NCI-H2171 treated with DMSO at 0.1 percent for 48 hours (cell line): ENCODE measurements at regions not wholly inside any gene's neighbourhood (a gene's known extent, or its start where the extent isn't known, plus 50 kb on each side); places are given as distances from the start of the nearest gene placed in this dataset.

Experiments
- DNase-seq: peaks from one replicate; lab custom pipeline; 2025; lab: John Stamatoyannopoulos, UW

DNA sequence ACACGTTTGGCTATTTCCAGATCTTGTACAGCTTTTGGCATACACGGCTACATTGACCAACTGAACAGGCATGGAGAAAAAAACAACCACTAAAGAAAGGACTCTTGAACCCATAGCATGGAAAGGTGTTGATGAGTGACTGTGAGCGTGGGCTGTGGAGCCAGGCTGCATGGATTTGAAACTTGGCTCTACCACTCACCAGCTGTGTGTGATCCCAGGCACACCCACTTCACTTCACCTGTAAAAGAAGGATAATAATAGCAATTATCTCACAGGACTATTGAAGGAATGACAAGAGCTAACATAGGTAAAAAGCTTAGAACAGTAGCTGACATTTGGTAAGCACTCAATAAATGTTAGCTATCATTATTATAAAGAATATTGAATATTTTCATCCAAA is 301.7 kb upstream of the CPEB2 start:
- DNase-seq, result no peak

DNA sequence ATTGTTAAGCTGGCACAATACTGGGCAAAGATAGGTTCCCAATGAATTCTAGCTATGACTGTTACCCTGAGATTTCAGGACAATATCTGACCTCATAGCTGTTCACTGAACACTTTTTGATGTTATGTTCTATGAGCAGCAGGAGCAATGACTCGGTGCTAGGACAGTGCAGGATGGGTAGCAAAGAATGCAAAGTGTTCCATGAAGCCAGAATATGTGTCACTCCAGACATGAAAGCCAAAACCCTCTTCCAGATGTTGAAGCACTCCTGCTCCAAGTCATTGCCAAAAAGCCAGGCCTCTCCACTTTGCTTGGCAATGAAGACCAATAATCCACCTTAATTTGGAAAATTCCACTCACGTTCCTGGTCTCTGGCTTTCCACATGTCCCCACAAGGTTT is 300.9 kb upstream of the CPEB2 start:
- DNase-seq, result no peak

DNA sequence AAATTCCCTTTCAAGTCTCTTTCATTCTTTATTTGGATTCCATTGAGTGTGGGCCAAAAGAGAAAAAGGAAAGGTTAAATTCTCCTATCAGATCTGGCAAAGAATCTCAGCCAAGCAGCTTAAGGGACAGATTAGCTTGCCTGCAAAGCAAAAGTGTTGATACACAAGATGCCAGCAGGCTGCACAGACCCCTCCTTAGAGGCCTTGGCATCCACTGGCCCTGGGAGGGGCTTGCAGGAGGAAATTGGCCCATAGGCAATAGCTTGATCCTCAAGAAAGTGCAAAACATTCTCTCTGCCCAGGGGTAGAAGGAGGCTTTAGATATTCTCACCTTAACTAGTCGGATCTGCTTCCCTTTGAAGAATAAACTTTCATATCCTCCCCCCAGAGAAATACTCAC is 300.4 kb upstream of the CPEB2 start:
- DNase-seq, result no peak

DNA sequence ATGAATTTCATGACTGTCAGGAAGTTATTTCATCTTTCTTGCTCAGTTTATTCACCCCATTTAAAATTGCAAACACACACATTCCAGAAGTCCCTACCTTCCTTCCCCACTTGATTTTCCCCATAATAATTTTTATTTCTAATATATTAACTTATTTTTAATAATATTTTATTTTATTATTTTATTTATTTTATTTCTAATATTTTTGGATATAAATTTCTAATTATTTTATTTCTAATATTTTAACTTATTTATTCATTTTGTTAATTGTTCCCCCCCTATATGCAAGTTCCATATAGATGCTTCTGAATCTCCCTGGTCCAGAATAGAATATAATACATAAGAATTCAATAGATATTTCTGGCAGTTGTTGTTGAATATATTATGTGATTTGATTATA is 293.7 kb upstream of the CPEB2 start:
- DNase-seq, result no peak

DNA sequence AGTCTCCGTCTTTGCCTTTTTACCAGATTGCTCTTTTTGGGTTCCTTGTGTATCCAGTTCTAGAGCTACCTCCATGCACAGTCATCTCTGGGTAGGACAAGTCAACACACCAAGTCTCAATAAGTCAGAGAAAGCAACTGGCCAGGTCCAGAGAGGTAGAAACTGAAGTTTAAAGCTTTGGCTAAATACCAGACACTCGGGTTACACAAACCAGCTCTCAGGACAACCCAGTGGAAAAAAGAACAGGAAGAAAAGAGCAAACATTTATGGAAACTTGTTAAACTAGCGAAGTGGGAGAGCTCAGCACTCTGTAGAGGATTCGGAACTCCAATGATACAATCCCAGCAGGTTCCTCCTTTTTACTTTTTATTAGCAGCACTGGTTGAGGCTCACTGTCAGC is 291.0 kb upstream of the CPEB2 start:
- DNase-seq, result no peak

DNA sequence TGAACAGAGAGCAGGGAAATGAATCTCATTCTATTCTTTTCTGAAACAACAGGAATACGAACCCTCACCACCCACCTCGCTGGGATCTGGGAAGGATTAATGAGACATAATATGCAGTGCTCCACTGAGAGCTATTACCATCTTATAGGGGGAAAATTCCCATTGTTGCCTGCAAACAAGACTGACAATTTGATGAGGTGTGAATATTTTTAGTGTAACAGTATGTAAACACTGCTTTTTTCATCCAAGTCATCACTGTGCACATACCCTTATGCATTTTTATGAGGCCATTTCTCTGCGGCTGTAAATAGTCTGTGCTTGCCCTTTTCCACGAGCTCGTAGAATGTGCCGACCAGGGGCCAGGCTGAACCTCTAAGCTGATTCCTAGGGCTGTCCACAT is 285.6 kb upstream of the CPEB2 start:
- no peak for DNase-seq

DNA sequence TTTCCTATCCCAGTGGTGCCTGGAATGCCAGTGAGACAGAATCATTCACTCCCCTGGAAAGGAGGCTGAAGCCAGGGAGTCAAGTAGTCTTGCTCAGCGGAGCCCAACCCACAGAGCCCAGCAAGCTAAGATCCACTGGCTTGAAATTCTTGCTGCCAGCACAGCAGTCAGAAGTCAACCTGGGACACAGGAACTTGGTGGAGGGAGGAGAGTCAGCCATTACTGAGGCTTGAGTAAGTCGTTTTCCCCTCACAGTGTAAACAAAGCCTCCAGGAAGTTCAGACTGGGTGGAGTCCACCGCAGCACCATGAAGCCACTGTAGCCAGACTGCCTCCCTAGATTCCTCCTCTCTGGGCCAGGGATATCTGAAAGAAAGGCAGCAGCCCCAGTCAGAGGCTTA is 283.2 kb upstream of the CPEB2 start:
- DNase-seq, result no peak

DNA sequence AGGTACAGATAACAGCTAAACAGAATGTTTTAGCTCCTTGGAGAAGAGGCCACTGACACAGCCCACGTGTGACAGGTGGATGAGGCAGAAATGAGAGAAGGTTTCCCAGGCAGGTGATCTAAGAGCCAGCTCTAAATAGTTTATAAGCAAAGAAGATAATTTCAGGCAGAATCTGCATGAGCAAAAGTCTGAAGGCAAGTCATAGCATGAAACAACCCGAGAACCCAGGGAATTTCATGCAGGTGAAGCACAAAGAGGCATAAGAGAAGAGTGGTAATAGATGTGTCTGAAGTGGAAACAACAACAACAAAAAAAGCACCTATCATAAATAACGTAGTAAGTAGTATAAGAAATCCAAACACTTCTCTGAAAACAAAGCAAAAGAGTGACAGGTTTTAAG is 275.8 kb upstream of the CPEB2 start:
- no peak for DNase-seq

DNA sequence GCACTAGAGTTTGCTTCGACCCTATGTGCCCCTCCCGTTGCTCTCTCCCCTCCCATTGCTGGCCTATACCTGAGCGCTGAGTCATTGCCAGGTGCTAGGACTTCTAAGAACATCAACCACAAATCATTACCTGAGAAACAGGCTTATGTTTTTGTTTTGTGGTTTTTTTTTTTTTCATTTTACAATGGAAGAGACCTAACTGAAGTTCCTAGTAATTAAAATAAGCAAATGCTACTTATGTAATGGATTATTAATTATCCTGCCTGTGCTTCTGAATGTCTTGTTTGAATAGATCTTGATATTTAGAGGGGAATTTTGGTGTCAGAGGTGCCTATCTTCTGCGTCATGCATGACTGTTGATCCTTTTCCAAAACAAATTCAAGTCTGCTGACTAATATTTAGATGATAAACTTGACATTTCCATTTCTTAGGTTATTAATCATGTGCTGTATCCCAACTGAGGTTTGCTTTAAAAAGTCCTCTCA is 275.4 kb upstream of the CPEB2 start:
- DNase-seq, result no peak

DNA sequence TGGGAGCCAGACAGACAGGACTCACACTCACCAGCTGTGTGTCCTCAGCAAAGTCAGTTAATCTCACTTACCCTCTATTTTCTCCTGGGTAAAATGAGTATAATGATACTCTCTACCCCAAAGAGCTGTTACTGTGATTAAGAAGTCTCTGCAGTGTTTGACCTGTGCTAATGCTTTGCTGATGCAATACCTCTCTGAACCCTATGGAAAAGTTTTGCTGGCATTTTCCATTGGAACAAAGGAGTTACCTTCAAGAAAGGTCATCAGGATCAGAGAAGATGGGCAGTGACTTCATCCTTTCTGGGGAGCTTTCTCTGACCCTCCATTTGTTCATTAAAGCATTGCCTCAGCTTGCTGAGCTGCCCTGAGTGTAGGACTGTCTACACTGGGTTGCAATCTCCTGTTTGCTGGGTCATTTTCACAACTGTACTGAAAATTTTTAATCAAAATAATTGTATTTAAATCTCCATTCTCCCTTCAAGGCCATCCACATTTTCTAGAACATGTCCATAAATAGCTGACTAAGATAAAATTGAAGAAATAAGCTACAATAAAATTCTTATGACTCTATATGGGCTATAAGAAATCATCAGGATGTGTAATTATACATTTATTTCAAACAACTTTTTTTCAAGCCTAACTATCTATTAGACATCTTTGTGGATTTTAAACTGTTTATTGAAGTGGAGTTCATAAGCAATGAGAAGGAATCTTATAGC is 272.8 kb upstream of the CPEB2 start:
- DNase-seq, result no peak

DNA sequence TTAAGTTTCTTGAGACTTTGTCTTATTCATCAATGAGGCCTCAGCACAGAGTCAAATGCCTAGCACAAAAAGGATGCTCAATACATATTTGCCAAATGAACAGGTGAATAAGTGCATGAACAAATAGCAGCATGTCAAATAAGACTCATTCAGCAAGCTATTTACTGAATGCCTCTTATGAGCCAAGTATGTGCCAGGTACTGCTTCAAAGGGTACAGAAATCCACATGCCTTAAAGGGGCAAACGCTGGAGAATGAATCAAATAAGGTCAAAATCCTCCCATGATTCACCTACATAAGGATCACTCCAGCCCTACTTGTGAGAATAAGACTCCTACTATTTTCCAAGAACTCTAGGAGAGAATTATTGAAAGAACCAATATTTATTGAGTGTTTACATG is 260.2 kb upstream of the CPEB2 start:
- DNase-seq, result no peak

DNA sequence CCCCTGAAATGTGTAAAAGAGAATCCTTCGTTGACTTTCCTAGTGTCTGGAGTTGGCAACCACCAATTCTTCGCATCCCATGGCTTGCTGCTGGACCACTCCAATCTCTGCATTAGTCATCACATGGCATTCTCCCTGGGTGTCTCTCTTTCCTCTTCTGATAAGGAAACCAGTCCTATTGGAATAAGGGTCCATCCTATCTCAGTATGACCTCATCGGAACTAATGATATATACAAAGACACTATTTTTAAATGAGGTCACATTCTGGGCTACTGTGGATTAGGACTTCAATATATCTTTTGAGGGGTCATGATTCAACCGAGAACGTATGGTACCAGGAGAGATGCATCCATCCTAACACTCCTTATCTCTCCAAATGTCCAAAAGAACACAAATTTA is 259.1 kb upstream of the CPEB2 start:
- DNase-seq, result no peak

DNA sequence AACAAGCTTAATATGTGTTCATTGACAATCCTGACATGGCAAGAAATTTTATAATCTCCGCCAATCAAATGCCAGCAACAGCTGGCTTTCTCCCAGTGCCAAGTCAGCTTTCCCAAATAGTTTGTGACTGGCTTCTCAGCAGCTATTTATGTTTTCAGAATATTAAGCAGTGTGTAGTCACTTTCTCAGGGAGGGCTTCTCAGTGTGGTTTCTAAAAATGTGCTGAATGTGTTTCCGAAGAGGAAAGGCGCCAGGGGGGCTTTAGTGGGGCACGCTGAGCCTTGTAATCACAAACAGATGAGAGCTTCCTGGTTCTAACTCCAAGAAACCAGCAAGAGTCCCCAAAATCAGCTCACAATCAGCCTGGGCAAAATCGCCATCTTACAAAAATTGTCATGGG is 258.7 kb upstream of the CPEB2 start:
- DNase-seq, result no peak

DNA sequence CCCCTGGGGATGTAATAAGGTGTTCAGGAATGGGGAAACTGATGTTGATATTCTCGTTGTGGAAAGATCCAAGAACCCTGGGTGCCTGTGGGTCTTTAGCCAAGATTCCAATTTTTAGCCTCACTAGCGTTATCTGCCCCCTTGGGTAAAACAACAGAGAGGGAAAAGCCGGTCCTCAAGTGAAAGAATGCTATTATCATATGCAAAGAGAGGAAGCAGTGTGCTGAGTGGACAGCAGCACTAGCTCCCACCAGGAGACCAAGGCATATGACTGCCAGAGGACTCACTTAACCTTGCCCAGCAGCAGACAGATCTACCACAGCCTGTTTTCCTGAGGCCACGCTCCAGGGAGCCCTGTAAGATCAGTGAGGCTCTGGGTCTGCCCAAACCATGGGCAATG is 257.9 kb upstream of the CPEB2 start:
- no peak for DNase-seq

DNA sequence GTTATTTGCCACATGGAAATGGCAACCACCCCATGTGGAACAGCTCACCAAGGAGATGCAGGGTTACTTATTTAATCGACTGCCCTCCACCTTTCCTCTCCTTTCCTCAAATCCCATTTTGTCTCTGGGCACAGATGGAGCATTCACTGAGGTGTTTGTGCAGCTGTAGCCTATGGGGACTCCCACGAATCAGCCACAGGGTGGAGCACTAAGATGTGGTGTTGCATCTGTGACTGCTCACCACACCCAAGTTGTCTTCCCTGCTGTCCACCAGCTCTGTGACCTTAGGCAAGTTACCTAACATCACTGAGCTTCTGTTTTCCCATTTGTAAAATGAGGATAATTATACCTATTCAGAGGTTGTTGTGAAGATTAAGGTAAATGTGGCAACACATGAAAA is 252.4 kb upstream of the CPEB2 start:
- no peak for DNase-seq

DNA sequence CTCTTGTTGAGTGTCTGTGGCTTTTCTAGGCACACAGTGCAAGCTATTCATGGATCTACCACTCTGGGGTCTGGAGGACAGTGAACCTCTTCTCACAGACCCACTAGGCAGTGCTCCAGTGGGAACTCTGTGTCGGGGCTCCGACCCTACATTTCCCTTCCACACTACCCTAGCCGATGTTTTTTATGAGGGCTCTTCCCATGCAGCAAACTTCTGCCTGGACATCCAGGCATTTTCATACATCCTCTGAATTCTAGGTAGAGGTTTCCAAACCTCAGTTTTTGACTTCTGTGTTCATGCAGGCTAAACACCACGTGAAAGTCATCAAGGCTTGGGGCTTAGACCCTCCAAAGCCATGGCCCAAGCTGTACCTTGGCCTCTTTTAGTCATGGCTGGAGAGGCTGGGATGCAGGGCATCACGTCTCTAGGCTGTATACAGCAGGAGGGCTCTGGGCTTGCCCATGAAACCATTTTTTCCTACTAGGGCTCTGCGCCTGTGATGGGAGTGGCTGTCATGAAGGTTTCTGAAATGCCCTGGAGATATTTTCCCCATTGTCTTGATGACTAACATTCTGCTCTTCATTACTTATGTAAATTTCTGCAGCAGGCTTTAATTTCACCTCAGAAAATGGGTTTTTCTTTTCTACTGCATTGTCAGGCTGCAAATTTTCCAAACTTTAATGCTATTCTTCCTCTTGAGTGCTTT is 249.8 kb upstream of the CPEB2 start:
- DNase-seq, result no peak

DNA sequence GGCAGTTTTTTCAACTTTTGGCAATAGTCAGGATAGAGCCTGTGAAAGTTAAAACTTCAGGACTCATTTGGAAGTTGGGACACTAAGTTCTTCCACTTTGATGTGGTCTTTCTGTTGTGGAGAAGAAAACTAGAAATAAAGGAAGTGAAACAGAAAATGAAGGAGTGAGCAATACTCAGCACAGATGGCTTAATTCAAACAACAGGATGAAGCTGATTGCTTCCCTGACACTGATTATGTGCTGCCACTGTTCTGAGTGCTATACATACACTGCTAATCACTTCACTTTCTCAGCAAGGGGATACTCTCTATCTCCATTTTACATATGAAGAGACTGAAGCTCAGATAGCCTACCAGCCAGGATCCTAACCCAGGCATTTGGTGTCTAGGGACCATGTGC is 235.1 kb upstream of the CPEB2 start:
- DNase-seq, result no peak

DNA sequence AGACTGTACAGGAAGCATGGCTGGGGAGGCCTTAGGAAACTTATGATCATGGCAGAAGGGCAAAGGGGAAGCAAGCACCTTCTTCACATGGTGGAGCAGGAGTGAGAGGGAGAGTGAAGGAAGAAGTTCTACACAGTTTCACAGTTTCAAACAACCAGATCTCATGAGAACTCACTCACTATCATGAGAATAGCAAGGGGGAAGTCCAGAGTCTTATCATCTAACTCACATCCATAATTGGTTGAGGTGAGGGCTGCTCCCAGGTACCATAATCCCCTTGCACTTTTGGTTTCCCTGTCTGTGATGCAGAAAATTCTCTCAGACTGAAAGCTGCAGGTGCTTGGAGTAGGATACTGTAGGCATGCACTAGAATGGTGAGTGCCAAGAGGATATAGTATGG is 233.8 kb upstream of the CPEB2 start:
- DNase-seq, result no peak

DNA sequence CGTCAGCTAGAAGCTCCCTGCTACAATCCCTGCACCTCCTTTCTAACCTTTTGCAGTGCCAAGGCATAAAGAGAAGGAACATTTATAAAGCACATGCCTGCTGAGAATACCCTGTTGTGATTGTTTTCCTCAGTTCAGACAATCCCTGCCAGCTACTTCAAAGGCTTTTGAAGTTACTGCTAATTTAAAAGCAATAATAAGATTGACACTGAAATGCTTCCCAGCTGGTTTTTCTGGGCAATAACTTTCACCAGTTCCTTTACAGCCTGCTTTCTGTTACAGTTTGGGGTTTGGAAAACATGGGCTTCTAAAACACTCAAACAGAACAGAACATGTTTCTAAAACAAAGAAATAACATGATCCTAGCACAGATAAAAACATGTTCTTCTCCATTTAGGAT is 232.3 kb upstream of the CPEB2 start:
- DNase-seq, result no peak

DNA sequence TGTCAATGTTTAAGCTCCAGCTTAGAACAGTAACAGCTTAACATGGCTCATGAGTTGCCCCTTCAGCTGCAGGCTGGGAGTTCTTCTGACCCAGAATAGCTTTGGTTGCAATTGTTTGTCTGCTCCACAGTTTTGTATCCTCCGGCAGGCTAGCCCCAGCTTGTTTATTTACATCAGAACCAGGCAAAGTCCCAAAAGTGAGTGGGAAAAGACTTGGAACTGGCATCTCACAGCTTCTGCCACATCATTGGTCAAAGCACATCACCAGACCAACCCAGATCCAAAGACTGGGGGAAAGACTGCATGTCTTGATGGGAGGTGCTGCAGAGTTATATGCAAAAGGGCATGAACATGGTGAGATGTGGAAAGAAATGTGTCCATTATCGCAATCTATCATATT is 231.2 kb upstream of the CPEB2 start:
- DNase-seq, result no peak

DNA sequence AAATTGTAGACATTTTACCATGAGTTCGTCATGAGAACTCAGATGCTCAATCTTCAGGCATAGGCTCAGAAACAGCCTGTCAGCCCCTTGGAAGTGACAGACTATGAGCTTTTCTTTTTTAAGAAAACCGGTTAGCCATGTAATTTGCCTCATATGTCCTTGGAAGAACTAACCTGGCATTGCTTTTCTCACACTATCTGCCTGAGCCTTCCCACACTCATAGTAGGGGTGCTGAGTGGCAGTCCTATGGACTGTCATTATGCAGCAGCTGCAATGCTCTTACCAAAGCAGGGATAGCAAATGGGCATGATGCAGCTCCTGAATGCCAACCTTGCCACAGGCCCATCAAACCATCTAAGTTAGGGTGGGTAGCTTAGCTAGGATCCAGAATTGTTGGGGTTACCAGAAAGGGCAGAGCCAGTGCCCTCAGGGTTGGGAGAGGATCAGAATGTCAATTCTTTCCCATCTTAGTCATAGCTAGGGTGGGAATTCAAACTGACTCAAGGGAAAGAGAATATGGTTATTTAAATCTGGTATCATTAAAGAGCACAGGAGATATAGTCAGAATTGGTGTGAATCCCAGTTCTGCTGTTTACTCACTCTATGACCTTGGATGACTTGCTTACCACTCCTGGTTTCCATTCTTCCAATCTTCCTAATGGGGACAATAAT is 230.6 kb upstream of the CPEB2 start:
- no peak for DNase-seq

DNA sequence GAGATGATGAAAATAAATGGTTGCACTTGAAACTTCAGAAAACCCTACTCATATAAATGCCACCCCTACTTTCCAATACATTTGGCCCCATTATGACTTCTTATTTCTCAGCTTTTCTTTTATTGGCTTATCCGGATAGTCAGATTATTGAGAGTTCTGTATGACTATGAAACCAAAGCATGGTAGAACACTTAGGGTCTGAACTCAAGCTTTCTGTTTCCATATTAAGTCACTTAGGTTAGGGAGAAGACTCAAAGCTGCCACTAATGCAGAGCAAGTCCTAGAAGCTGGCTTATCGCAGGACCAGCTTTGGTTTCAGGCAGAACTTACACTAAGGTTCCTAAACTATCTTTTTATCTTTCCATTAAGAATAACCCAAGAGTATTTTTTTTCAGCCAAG is 229.9 kb upstream of the CPEB2 start:
- no peak for DNase-seq
